CD4-positive, alpha-beta T cell (primary cell): ENCODE measurements at regions not wholly inside any gene's neighbourhood (a gene's known extent, or its start where the extent isn't known, plus 50 kb on each side); places are given as distances from the start of the nearest gene placed in this dataset.

Experiments used
- ATAC-seq: fragments of 200-7000 bp; cut with Tn5 transposase; one replicate; pipeline ENCODE4 v1.10.0; 2022; ENCODE audit warnings: mild to moderate bottlenecking; ENCODE audit not compliant: poor library complexity
- CTCF ChIA-PET: fragments of 350-600 bp; sonication (Branson Sonifier 250); formaldehyde crosslinking; loops from one replicate; lab custom pipeline; 2021; ENCODE audit warnings: antibody characterized with exemption, inconsistent platforms; lab: Charles Lee
- POLR2A ChIA-PET: fragments of 350-600 bp; sonication (Branson Sonifier 250); formaldehyde crosslinking; loops from one replicate; lab custom pipeline; 2021; ENCODE audit warnings: antibody characterized with exemption, inconsistent platforms; lab: Charles Lee
- DNase-seq, 14 experiments: peaks; one replicate each; pipeline ENCODE4 v3.0.0-alpha.2; 2013 to 2020; ENCODE audit warnings: mixed read lengths in 2 of 14
- H3K27ac ChIP-seq, 2 donors: one replicate each; pipeline versions ENCODE4 v1.5.1 to v1.7.0; 2013; ENCODE audit warnings: low read length in 2 of 2, low read depth in 1 of 2, mild to moderate bottlenecking in 1 of 2
- H3K27me3 ChIP-seq, 2 experiments: 1 replicate in 1 of 2; 2 replicates in 1 of 2; pipeline versions ENCODE4 v1.6.1 to v1.7.0; 2013; ENCODE audit warnings: low read length in 2 of 2, control low read depth in 1 of 2, mild to moderate bottlenecking in 1 of 2, moderate library complexity in 1 of 2; ENCODE audit not compliant: insufficient read depth in 2 of 2, control insufficient read depth in 1 of 2
- H3K36me3 ChIP-seq: one replicate; pipeline ENCODE4 v1.6.1; 2013; ENCODE audit warnings: low read length, control low read depth; ENCODE audit not compliant: insufficient read depth
- H3K4me1 ChIP-seq: one replicate; pipeline ENCODE4 v1.6.1; 2013; ENCODE audit warnings: low read length, control low read depth; ENCODE audit not compliant: insufficient read depth
- H3K4me3 ChIP-seq: one replicate; pipeline ENCODE4 v1.5.1; 2013; ENCODE audit warnings: mild to moderate bottlenecking, low read length, moderate library complexity
- H3K9me3 ChIP-seq, 2 experiments: 1 replicate in 1 of 2; 2 replicates in 1 of 2; pipeline versions ENCODE4 v1.6.1 to v1.7.0; 2013; ENCODE audit warnings: low read length in 2 of 2, mild to moderate bottlenecking in 2 of 2, control low read depth in 1 of 2, moderate library complexity in 1 of 2; ENCODE audit not compliant: control insufficient read depth in 1 of 2, insufficient read depth in 1 of 2
- H3K27ac Mint-ChIP-seq: one replicate; pipeline ENCODE4 v1.8.0; 2020; ENCODE audit warnings: mixed read lengths
- H3K27me3 Mint-ChIP-seq: one replicate; pipeline ENCODE4 v1.8.0; 2021; ENCODE audit warnings: mixed read lengths
- H3K36me3 Mint-ChIP-seq: one replicate; pipeline ENCODE4 v1.8.0; 2021; ENCODE audit warnings: low read depth, mixed read lengths
- H3K4me1 Mint-ChIP-seq: one replicate; pipeline ENCODE4 v1.8.0; 2021; ENCODE audit warnings: low read depth, mixed read lengths
- H3K4me3 Mint-ChIP-seq: one replicate; pipeline ENCODE4 v1.8.0; 2020; ENCODE audit warnings: mild to moderate bottlenecking, mixed read lengths
- H3K9me3 Mint-ChIP-seq: one replicate; pipeline ENCODE4 v1.8.0; 2020; ENCODE audit warnings: mixed read lengths
- intact Hi-C, 2 experiments: fragments of 100-400 bp; cut with DNase I in 1 of 2; cut with micrococcal nuclease in 1 of 2; formaldehyde crosslinking; loops; one replicate each; pipeline versions ENCODE4 v1.15.1 to v1.9.0; 2023 to 2025; cut with DNase I, micrococcal nuclease
- TF ChIP-seq, protein P1 (sequence below): fragments of 200-600 bp; IDR thresholded peaks from one replicate; pipeline ENCODE4 v1.8.0; 2022; ENCODE audit warnings: antibody characterized with exemption, mild to moderate bottlenecking

DNA sequence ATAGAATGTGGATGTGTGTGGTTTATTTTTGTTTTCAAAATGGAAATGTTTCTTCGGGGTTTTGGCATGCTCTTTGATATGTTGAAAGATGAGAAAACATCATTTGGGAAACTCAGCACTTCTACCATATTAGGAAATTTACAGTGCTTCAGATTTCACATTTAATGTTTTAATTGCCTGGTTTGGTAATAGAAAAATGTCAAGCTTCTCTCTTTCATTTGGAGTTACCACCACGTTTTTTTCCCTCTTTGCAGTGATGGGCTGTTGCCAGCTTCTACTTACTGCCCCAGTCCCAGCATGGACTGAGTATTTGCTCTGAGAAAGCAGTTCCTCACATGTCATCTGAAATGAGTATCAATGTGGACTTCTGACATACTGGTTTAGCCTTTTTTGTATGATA, 267.7 kb downstream of the PRL start:
- peak overlapping the region; percentile 13 for H3K27ac Mint-ChIP-seq
- no peak for DNase-seq
- ChIA-PET POLR2A (no interaction called here), CTCF (no interaction called here)
- H3K9me3 Mint-ChIP-seq = no peaks in the 10 kb centered on the region
- intact Hi-C loops = loop anchor here in 1 of 2 experiments (5.0 kb wide), 1 partner anchor 33 kb away; no protein-coding TSS in a partner anchor
- ATAC-seq = no peak
- peaks cover 0 to 4% of the 10 kb centered on the region in 2 experiments for H3K9me3 ChIP-seq
- H3K27me3 ChIP-seq = no peaks in the 10 kb centered on the region
- TF ChIP-seq, protein P1, sequence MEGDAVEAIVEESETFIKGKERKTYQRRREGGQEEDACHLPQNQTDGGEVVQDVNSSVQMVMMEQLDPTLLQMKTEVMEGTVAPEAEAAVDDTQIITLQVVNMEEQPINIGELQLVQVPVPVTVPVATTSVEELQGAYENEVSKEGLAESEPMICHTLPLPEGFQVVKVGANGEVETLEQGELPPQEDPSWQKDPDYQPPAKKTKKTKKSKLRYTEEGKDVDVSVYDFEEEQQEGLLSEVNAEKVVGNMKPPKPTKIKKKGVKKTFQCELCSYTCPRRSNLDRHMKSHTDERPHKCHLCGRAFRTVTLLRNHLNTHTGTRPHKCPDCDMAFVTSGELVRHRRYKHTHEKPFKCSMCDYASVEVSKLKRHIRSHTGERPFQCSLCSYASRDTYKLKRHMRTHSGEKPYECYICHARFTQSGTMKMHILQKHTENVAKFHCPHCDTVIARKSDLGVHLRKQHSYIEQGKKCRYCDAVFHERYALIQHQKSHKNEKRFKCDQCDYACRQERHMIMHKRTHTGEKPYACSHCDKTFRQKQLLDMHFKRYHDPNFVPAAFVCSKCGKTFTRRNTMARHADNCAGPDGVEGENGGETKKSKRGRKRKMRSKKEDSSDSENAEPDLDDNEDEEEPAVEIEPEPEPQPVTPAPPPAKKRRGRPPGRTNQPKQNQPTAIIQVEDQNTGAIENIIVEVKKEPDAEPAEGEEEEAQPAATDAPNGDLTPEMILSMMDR = no peak
- peaks cover 4% of the 10 kb centered on the region for H3K4me1 ChIP-seq
- H3K27me3 Mint-ChIP-seq = no peaks in the 10 kb centered on the region
- H3K4me3 Mint-ChIP-seq = no peak overlapping the region
- peaks cover 49% of the 10 kb centered on the region for H3K4me1 Mint-ChIP-seq
- no peaks in the 10 kb centered on the region for H3K36me3 Mint-ChIP-seq
- H3K36me3 ChIP-seq = no peaks in the 10 kb centered on the region
- no peak overlapping the region for H3K27ac ChIP-seq
- no peak overlapping the region for H3K4me3 ChIP-seq

DNA sequence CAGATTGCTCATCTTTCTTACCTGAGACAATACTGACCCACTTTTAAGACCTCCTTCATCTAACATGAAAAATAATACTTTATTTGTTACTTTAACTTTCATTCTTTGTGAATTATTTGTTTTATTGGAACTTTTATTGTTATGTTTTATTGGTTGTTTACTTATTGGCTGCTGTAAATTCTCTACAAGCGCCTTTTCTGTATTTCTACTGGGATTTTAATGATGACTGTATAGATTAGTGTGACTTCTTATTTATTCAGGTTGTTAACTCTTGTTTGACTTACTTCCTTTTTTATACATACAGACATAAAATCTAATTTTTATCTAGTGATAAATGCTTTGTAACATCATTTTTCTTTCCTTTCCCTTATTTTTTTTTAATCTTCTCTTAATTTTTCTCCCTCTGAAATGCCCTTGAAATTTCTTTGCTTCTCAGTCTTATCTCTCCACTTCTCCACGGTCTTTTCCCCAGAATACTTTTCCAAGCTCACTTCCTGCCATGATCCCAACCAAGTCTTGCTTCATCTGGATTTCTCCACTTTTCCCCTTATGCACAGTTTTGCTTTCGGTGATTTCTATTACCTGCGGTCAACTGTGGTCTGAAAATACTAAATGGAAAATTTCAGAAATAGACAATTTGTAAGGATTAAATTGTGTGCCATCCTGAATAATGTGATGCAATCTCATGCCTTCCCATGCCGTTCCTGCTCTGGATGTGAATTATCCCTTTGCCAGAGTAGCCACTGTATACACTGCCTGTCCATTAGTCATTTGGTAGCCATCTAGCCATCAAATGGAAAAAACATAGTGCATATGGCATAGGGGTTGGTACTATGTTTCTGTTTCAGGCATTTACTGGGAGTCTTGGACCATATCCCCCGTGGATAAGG, 265.9 kb downstream of the PRL start:
- H3K4me3 ChIP-seq = no peak overlapping the region
- CTCF ChIA-PET = no interaction called here
- Mint-ChIP-seq H3K36me3 (no peaks in the 10 kb centered on the region), H3K9me3 (no peaks in the 10 kb centered on the region), H3K4me1 (peaks cover 35% of the 10 kb centered on the region), H3K27ac (no peak overlapping the region), H3K27me3 (no peaks in the 10 kb centered on the region), H3K4me3 (no peak overlapping the region)
- intact Hi-C loops = no loop called here
- no peaks in the 10 kb centered on the region for H3K4me1 ChIP-seq
- TF ChIP-seq, protein P1 = no peak
- POLR2A ChIA-PET = interaction anchor here (0.6 kb wide), 1 partner anchor 37 kb away, joined by 3 read pairs; no protein-coding TSS in a partner anchor
- no peaks in the 10 kb centered on the region for H3K27me3 ChIP-seq
- H3K9me3 ChIP-seq = peaks cover 0 to 4% of the 10 kb centered on the region in 2 experiments
- no peak for ATAC-seq
- no peak for DNase-seq
- H3K36me3 ChIP-seq = no peaks in the 10 kb centered on the region
- H3K27ac ChIP-seq = no peak overlapping the region

DNA sequence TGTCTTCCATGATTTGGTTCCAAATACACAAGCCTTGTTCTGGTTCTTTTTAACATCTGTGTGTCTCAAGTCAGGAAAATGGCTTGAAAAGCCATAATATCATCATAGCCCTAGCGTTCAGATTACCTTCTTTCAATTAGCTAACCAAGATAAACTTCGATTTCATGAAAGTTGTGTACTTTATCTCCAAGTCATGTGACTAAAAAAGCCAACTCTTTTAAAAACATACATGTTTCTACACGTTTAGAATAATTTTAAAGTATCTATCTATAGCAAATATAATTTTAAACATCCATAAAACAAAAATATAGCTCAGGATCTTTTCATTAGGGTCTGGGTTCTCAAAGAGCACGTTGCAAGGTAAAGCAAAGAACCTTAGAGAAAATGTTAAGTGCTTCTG, 261.1 kb downstream of the PRL start:
- TF ChIP-seq, protein P1 = no peak
- H3K4me1 ChIP-seq = no peaks in the 10 kb centered on the region
- ChIA-PET CTCF (no interaction called here), POLR2A (no interaction called here)
- no peaks in the 10 kb centered on the region for H3K27me3 ChIP-seq
- DNase-seq = no peak
- peaks cover 0 to 4% of the 10 kb centered on the region in 2 experiments for H3K9me3 ChIP-seq
- Mint-ChIP-seq H3K27me3 (no peaks in the 10 kb centered on the region), H3K36me3 (no peaks in the 10 kb centered on the region), H3K27ac (no peak overlapping the region), H3K4me1 (peaks cover 7% of the 10 kb centered on the region), H3K9me3 (peaks cover 8% of the 10 kb centered on the region), H3K4me3 (no peak overlapping the region)
- no peak overlapping the region for H3K4me3 ChIP-seq
- no peak for ATAC-seq
- H3K27ac ChIP-seq = no peak overlapping the region
- intact Hi-C loops = no loop called here
- H3K36me3 ChIP-seq = no peaks in the 10 kb centered on the region
